DND-41 (cell line): ENCODE measurements at regions not wholly inside any gene's neighbourhood (a gene's known extent, or its start where the extent isn't known, plus 50 kb on each side); places are given as distances from the start of the nearest gene placed in this dataset.

Experiments used
- ATAC-seq: fragments of 200-7000 bp; cut with Tn5 transposase; 3 replicates; pipeline ENCODE4 v1.9.1; 2021; ENCODE audit warnings: low read depth; ENCODE audit not compliant: insufficient read depth
- DNase-seq: peaks from one replicate; pipeline ENCODE4 v3.0.0-alpha.2; 2020
- H2AFZ ChIP-seq: 2 replicates; pipeline ENCODE4 v1.6.0; 2012; ENCODE audit warnings: low read depth, low read length
- H3K27ac ChIP-seq: 2 replicates; pipeline ENCODE4 v1.5.1; 2012; ENCODE audit warnings: low read length, inconsistent platforms
- H3K27me3 ChIP-seq: fragments of 200-600 bp; sonication (generic); 2 replicates; pipeline ENCODE4 v1.6.0; 2012; ENCODE audit warnings: low read length, mild to moderate bottlenecking, inconsistent platforms; ENCODE audit not compliant: insufficient read depth, poor library complexity
- H3K36me3 ChIP-seq: 2 replicates; pipeline ENCODE4 v1.5.1; 2012; ENCODE audit warnings: low read length, inconsistent platforms; ENCODE audit not compliant: insufficient read depth
- H3K4me1 ChIP-seq: 2 replicates; pipeline ENCODE4 v1.5.1; 2012; ENCODE audit warnings: mild to moderate bottlenecking, low read length; ENCODE audit not compliant: insufficient read depth
- H3K4me2 ChIP-seq: 2 replicates; pipeline ENCODE4 v1.6.0; 2012; ENCODE audit warnings: mild to moderate bottlenecking, moderate library complexity, low read length, inconsistent platforms; ENCODE audit not compliant: insufficient read depth
- H3K4me3 ChIP-seq, 2 experiments: fragments of 200-600 bp in 1 of 2; shearing (Covaris generic) in 1 of 2; 2 replicates each; pipeline ENCODE4 v1.5.1; 2012 to 2016; ENCODE audit warnings: inconsistent platforms in 2 of 2, low read length in 2 of 2, mild to moderate bottlenecking in 2 of 2, low read depth in 1 of 2, moderate library complexity in 1 of 2
- H3K79me2 ChIP-seq: 2 replicates; pipeline ENCODE4 v1.6.0; 2012; ENCODE audit warnings: low read length, inconsistent platforms; ENCODE audit not compliant: insufficient read depth
- H3K9ac ChIP-seq: 2 replicates; pipeline ENCODE4 v1.6.0; 2012; ENCODE audit warnings: low read depth, mild to moderate bottlenecking, inconsistent platforms, low read length, moderate library complexity
- H3K9me3 ChIP-seq: 2 replicates; pipeline ENCODE4 v1.5.1; 2012; ENCODE audit warnings: low read length, moderate library complexity, mild to moderate bottlenecking, inconsistent platforms; ENCODE audit not compliant: insufficient read depth, severe bottlenecking
- H4K20me1 ChIP-seq: 2 replicates; pipeline ENCODE4 v1.6.0; 2012; ENCODE audit warnings: low read length; ENCODE audit not compliant: insufficient read depth
- EZH2 ChIP-seq: IDR thresholded peaks from 3 replicates; pipeline ENCODE4 v1.6.1; 2012; ENCODE audit warnings: borderline replicate concordance, low read depth, mild to moderate bottlenecking, moderate library complexity, low read length, inconsistent platforms; ENCODE audit not compliant: severe bottlenecking
- TF ChIP-seq, protein P1 (sequence below): IDR thresholded peaks from 2 replicates; pipeline ENCODE4 v1.5.1; 2012; ENCODE audit warnings: borderline replicate concordance, low read length, moderate library complexity, mild to moderate bottlenecking; ENCODE audit not compliant: poor library complexity, severe bottlenecking; ENCODE audit errors: extremely low read depth

DNA sequence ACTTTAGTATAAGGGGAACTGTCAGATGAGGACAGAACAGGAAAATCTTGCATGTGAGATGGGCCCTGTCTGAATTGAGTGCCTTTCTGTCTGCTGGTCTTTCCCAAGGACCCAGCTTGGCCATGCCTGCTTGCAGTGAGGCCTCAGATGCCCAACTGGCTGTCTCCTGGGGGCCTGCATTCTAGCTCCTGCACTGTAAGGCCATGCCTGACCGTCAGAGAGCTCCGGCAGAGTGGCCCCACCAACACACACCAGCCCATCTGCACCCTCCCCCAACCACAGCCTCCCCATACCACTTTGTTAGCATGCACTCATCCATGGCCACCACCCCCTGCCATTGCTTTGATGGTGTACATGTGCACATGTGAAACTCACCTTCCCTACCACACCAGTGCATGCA, 190.4 kb upstream of the RPRM start:
- H3K27me3 ChIP-seq, result no peaks in the 10 kb centered on the region
- H3K9ac ChIP-seq, result no peak overlapping the region
- no peaks in the 10 kb centered on the region for H3K79me2 ChIP-seq
- H2AFZ ChIP-seq, result no peak overlapping the region
- H3K36me3 ChIP-seq, result no peaks in the 10 kb centered on the region
- TF ChIP-seq EZH2, result no peak
- DNase-seq (no peak), ATAC-seq (no peak)
- H3K4me3 ChIP-seq, result no peak overlapping the region
- H3K4me1 ChIP-seq, result no peaks in the 10 kb centered on the region
- no peak overlapping the region for H3K27ac ChIP-seq
- H3K4me2 ChIP-seq, result no peak overlapping the region
- peaks cover 3% of the 10 kb centered on the region for H3K9me3 ChIP-seq
- H4K20me1 ChIP-seq, result no peaks in the 10 kb centered on the region

DNA sequence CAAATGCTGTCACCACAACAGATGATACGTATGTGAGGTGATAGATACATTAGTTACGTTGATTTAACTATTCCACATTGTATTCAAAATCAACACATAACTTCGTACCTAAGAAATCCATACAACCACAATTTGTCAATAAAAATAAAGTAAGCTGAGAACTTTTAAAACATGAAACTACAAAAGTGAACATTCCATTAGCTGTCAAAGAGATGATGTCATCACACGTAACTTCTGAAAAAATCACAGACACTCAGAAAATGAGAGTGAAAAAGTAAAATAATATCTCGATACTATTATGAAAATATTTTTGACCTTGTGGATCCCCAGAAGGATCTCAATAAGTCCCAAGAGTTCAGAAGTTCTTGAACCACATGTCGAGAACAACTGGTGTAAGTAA, 161.6 kb upstream of the GALNT13 start:
- no peaks in the 10 kb centered on the region for H3K79me2 ChIP-seq
- H4K20me1 ChIP-seq, result no peaks in the 10 kb centered on the region
- DNase-seq (no peak), ATAC-seq (no peak)
- no peak for TF ChIP-seq EZH2
- TF ChIP-seq, protein P1, sequence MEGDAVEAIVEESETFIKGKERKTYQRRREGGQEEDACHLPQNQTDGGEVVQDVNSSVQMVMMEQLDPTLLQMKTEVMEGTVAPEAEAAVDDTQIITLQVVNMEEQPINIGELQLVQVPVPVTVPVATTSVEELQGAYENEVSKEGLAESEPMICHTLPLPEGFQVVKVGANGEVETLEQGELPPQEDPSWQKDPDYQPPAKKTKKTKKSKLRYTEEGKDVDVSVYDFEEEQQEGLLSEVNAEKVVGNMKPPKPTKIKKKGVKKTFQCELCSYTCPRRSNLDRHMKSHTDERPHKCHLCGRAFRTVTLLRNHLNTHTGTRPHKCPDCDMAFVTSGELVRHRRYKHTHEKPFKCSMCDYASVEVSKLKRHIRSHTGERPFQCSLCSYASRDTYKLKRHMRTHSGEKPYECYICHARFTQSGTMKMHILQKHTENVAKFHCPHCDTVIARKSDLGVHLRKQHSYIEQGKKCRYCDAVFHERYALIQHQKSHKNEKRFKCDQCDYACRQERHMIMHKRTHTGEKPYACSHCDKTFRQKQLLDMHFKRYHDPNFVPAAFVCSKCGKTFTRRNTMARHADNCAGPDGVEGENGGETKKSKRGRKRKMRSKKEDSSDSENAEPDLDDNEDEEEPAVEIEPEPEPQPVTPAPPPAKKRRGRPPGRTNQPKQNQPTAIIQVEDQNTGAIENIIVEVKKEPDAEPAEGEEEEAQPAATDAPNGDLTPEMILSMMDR, result no peak
- no peak overlapping the region for H3K4me3 ChIP-seq
- H3K4me1 ChIP-seq, result no peaks in the 10 kb centered on the region
- H3K4me2 ChIP-seq, result no peak overlapping the region
- H2AFZ ChIP-seq, result no peak overlapping the region
- H3K27me3 ChIP-seq, result no peaks in the 10 kb centered on the region
- no peak overlapping the region for H3K9ac ChIP-seq
- H3K27ac ChIP-seq, result no peak overlapping the region
- H3K36me3 ChIP-seq, result no peaks in the 10 kb centered on the region
- H3K9me3 ChIP-seq, result no peaks in the 10 kb centered on the region

DNA sequence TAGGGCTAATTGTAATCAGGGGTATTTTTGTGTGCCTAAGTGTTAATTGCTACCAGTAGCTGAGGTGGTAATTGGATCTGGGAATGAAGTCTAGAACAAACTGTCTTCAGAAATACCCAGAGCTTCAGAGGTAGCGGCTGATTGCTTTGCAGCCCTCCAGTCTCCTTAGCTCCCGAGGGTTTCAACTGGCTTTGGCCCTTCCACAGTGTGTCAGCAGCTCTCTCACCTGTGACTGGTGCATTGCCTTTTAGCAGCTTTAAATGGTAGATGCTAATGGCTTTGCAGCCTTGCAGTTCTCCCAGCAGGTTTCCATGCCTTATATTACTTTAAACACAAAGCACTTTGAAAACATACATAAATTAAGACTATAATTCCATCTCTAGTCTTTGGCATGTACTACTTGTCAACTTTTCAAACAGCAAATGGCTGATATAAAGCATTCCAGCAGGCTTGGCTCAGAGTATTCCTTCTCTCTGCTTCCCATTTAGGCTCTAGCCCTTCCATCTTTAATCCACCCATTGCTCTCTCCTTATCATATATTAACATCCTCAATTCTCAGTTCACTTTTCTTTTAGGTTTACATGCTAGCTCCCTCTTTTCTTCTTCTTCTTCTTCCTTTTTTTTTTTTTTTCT, 156.4 kb upstream of the GALNT13 start:
- no peak overlapping the region for H3K9ac ChIP-seq
- no peak overlapping the region for H2AFZ ChIP-seq
- TF ChIP-seq, protein P1, result no peak
- TF ChIP-seq EZH2, result no peak
- H3K9me3 ChIP-seq, result peaks cover 3% of the 10 kb centered on the region
- no peaks in the 10 kb centered on the region for H3K27me3 ChIP-seq
- H3K79me2 ChIP-seq, result no peaks in the 10 kb centered on the region
- no peak overlapping the region for H3K27ac ChIP-seq
- no peak for ATAC-seq
- H3K36me3 ChIP-seq, result no peaks in the 10 kb centered on the region
- no peak overlapping the region for H3K4me2 ChIP-seq
- DNase-seq, result no peak
- no peaks in the 10 kb centered on the region for H3K4me1 ChIP-seq
- H4K20me1 ChIP-seq, result no peaks in the 10 kb centered on the region
- H3K4me3 ChIP-seq, result no peak overlapping the region

DNA sequence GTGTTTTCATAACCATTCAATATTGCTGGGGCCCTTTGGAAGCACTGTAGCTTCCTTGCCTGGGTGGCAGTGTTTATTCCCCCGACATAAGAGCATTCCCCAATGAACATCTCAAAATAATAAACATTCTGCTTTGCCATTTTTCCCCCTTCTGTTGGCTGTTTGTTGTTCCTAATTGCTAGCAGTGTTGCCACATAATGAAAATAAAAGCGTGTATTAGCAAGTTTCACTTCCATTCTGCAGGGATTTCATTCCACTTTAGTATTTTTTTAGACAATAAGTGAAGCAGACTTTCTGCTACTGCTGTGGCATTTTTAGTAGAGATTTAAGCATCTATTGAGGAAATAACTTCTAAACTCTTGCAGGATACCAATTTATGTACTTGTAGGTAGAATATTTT, 154.7 kb upstream of the GALNT13 start:
- no peak overlapping the region for H2AFZ ChIP-seq
- no peak overlapping the region for H3K27ac ChIP-seq
- H3K27me3 ChIP-seq, result no peaks in the 10 kb centered on the region
- no peak overlapping the region for H3K9ac ChIP-seq
- no peak for TF ChIP-seq EZH2
- TF ChIP-seq, protein P1, result no peak
- no peak overlapping the region for H3K4me2 ChIP-seq
- no peaks in the 10 kb centered on the region for H3K36me3 ChIP-seq
- no peak overlapping the region for H3K4me3 ChIP-seq
- H3K4me1 ChIP-seq, result no peaks in the 10 kb centered on the region
- no peaks in the 10 kb centered on the region for H3K79me2 ChIP-seq
- ATAC-seq (no peak), DNase-seq (no peak)
- H4K20me1 ChIP-seq, result no peaks in the 10 kb centered on the region
- H3K9me3 ChIP-seq, result peaks cover 3% of the 10 kb centered on the region
